Hematopoietic multipotent progenitor cell (in vitro differentiated cells): ENCODE measurements at regions not wholly inside any gene's neighbourhood (a gene's known extent, or its start where the extent isn't known, plus 50 kb on each side); places are given as distances from the start of the nearest gene placed in this dataset.

ENCODE experiments used
- DNase-seq, 3 donors: peaks; one replicate each; pipeline ENCODE4 v3.0.0-alpha.2; 2011 to 2015; ENCODE audit warnings: low read depth in 2 of 3, low spot score in 2 of 3

GRCh38 chr4:35548921-35549320 is 695.4 kb downstream of the ARAP2 start:
- no peak for DNase-seq

- DNase-seq, result no peak
Observed at GRCh38 chr4:35556387-35556786, 687.9 kb downstream of the ARAP2 start.

GRCh38 chr4:35559559-35560365 is 684.6 kb downstream of the ARAP2 start:
- DNase-seq, result no peak

- no peak for DNase-seq
Observed at GRCh38 chr4:35562861-35563260, 681.5 kb downstream of the ARAP2 start.

- DNase-seq, result no peak
Observed at GRCh38 chr4:35565640-35566039, 678.7 kb downstream of the ARAP2 start.

GRCh38 chr4:35591035-35591434 is 653.3 kb downstream of the ARAP2 start:
- DNase-seq, result no peak

GRCh38 chr4:35604252-35604651 is 640.1 kb downstream of the ARAP2 start:
- no peak for DNase-seq

- DNase-seq, result no peak
Observed at GRCh38 chr4:35604724-35605123, 639.6 kb downstream of the ARAP2 start.

GRCh38 chr4:35608205-35608604 is 636.1 kb downstream of the ARAP2 start:
- no peak for DNase-seq

GRCh38 chr4:35614120-35614519 is 630.2 kb downstream of the ARAP2 start:
- DNase-seq, result no peak

GRCh38 chr4:35639929-35640328 is 604.4 kb downstream of the ARAP2 start:
- no peak for DNase-seq

- no peak for DNase-seq
Observed at GRCh38 chr4:35643661-35644060, 600.7 kb downstream of the ARAP2 start.

- DNase-seq, result no peak
Observed at GRCh38 chr4:35644591-35644990, 599.7 kb downstream of the ARAP2 start.

- no peak for DNase-seq
Observed at GRCh38 chr4:35649011-35649410, 595.3 kb downstream of the ARAP2 start.

- no peak for DNase-seq
Observed at GRCh38 chr4:35649778-35650177, 594.5 kb downstream of the ARAP2 start.

- DNase-seq, result no peak
Observed at GRCh38 chr4:35652197-35652596, 592.1 kb downstream of the ARAP2 start.

GRCh38 chr4:35653451-35653850 is 590.9 kb downstream of the ARAP2 start:
- DNase-seq, result no peak

GRCh38 chr4:35673137-35673536 is 571.2 kb downstream of the ARAP2 start:
- DNase-seq, result no peak

- no peak for DNase-seq
Observed at GRCh38 chr4:35684755-35685154, 559.6 kb downstream of the ARAP2 start.

- no peak for DNase-seq
Observed at GRCh38 chr4:35689870-35690269, 554.4 kb downstream of the ARAP2 start.

- no peak for DNase-seq
Observed at GRCh38 chr4:35690271-35690670, 554.0 kb downstream of the ARAP2 start.

GRCh38 chr4:35695003-35695402 is 549.3 kb downstream of the ARAP2 start:
- no peak for DNase-seq

GRCh38 chr4:35695421-35695820 is 548.9 kb downstream of the ARAP2 start:
- no peak for DNase-seq
